ENCODE measurements at regions not wholly inside any gene's neighbourhood (a gene's known extent, or its start where the extent isn't known, plus 50 kb on each side); places are given as distances from the start of the nearest gene placed in this dataset.
"Not testable (repeated sequence)": the region's sequence is repeated elsewhere in the genome, so short reads cannot be mapped to it uniquely, and the experiment has no call there.

DNA sequence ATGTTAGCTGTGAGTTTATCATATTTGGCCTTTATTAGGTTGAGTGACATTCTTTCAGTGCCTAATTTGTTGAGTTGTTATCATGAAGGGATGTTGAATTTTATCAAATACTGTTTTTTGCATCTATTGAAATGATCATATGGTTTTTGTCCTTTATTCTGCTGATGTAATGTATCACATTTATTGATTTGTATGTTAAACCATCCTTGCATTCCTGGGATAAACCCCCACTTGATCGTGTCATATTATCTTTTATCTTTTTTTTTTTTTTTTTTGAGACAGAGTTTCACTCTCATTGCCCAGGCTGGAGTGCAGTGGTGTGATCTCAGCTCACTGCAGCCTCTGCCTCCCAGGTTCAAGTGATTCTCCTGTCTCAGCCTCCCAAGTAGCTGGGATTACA is 51.9 kb upstream of the MFGE8 start:
- H3K4me3 ChIP-seq; H3K27ac ChIP-seq; H3K36me3 ChIP-seq; H3K9me3 ChIP-seq; H3K4me1 ChIP-seq; DNase-seq; ATAC-seq; H3K27me3 ChIP-seq; intact Hi-C loops (cut with DNase I): not testable (repeated sequence)

DNA sequence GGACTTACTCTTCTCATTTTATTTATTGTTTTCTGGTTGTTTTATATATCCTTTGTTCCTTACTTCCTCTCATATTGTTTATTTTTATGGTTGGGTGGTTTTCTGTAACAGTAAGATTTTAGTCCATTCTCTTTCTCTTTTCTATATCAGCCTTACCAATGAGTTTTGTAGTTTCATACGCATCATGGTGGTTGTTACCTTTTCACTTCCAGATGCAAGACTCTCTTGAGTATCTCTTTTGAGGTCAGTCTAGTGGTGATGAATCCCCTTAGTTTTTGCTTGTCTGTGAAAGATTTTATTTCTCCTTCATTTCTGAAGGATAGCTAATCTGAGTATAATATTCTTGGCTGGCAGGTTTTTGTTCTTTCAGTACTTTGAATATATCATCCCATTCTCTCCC is 57.1 kb upstream of the MFGE8 start:
- DNase-seq (no peak), ATAC-seq (no peak)
- no peak overlapping the region for H3K4me3 ChIP-seq
- peaks cover 4% of the 10 kb centered on the region for H3K9me3 ChIP-seq
- H3K4me1 ChIP-seq, result no peaks in the 10 kb centered on the region
- no peaks in the 10 kb centered on the region for H3K27me3 ChIP-seq
- intact Hi-C loops (cut with DNase I), result no loop called here
- TF ChIP-seq, protein P1, sequence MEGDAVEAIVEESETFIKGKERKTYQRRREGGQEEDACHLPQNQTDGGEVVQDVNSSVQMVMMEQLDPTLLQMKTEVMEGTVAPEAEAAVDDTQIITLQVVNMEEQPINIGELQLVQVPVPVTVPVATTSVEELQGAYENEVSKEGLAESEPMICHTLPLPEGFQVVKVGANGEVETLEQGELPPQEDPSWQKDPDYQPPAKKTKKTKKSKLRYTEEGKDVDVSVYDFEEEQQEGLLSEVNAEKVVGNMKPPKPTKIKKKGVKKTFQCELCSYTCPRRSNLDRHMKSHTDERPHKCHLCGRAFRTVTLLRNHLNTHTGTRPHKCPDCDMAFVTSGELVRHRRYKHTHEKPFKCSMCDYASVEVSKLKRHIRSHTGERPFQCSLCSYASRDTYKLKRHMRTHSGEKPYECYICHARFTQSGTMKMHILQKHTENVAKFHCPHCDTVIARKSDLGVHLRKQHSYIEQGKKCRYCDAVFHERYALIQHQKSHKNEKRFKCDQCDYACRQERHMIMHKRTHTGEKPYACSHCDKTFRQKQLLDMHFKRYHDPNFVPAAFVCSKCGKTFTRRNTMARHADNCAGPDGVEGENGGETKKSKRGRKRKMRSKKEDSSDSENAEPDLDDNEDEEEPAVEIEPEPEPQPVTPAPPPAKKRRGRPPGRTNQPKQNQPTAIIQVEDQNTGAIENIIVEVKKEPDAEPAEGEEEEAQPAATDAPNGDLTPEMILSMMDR (IDR thresholded peaks at IDR 0.05), result no peak
- H3K36me3 ChIP-seq, result no peaks in the 10 kb centered on the region
- H3K27ac ChIP-seq, result no peak overlapping the region

DNA sequence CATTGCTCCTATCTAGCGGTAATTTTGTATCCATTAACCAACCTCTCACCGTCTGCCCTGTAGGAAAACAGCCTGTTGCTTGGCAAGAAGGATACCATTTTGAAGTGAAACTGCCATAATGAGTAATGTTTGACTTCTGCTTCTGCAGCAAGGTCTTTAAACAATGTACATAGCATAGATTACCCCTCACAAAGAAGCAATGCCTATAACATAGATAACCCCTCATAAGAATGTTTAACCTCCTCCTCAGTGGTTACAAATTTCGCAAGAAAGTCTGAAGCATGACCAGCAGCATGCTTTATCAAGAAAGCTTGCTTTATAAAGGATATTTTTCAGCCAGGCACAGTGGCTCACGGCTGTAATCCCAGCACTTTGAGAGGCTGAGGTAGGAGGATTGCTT is 61.2 kb upstream of the MFGE8 start:
- TF ChIP-seq, protein P1 (IDR thresholded peaks at IDR 0.05), result no peak
- no peaks in the 10 kb centered on the region for H3K36me3 ChIP-seq
- intact Hi-C loops (cut with DNase I), result no loop called here
- H3K4me3 ChIP-seq, result no peak overlapping the region
- H3K27ac ChIP-seq, result no peak overlapping the region
- ATAC-seq, result no peak
- no peaks in the 10 kb centered on the region for H3K4me1 ChIP-seq
- no peaks in the 10 kb centered on the region for H3K27me3 ChIP-seq
- no peak for DNase-seq
- no peaks in the 10 kb centered on the region for H3K9me3 ChIP-seq

DNA sequence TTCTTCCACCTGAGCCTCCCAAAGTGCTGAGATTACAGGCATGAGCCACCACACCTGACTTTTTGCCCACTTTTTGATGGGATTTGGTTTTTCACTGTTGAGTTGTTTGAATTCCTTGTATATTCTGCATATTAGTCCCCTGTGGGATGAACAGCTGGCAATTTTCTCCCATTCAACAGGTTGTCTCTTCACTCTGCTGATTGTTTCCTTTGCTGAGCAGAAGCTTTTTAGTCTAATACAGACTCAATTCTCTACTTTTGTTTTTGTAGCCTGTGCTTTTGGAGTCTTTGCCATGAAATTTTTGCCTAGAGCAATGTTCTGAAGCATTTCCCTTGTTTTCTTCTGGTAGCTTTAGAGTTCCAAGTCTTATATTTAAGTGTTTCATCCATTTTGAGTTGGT is 62.7 kb upstream of the MFGE8 start:
- no peaks in the 10 kb centered on the region for H3K9me3 ChIP-seq
- H3K27me3 ChIP-seq, result no peaks in the 10 kb centered on the region
- DNase-seq, result no peak
- H3K36me3 ChIP-seq, result no peaks in the 10 kb centered on the region
- H3K27ac ChIP-seq, result no peak overlapping the region
- no peak overlapping the region for H3K4me3 ChIP-seq
- no peak for ATAC-seq
- intact Hi-C loops (cut with DNase I), result no loop called here
- H3K4me1 ChIP-seq, result no peaks in the 10 kb centered on the region
- TF ChIP-seq, protein P1 (IDR thresholded peaks at IDR 0.05), result no peak

DNA sequence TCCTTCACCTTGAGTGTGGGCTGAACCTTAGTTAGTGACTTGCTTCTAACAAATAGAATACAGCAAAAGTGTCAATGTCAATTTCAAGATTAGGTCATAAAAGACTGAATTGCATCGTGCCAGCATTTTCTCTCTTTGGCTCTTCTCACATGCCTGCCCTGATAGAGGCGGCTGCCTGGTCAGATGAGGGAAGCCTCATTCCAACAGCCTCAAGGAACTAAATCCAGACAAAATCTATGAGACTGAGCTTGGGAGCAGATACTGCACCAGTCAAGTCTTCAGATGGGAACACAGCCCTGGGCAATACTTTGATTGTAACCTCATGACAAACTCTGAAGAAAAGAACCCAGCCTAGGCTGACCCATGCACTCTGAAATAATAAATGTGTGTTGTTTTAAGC is 63.5 kb upstream of the MFGE8 start:
- Histone ChIP-seq H3K27ac (no peak overlapping the region), H3K9me3 (no peaks in the 10 kb centered on the region), H3K4me1 (no peaks in the 10 kb centered on the region), H3K27me3 (no peaks in the 10 kb centered on the region), H3K4me3 (no peak overlapping the region), H3K36me3 (no peaks in the 10 kb centered on the region)
- ATAC-seq (no peak), DNase-seq (no peak)
- TF ChIP-seq, protein P1 (IDR thresholded peaks at IDR 0.05), result no peak
- intact Hi-C loops (cut with DNase I), result no loop called here

DNA sequence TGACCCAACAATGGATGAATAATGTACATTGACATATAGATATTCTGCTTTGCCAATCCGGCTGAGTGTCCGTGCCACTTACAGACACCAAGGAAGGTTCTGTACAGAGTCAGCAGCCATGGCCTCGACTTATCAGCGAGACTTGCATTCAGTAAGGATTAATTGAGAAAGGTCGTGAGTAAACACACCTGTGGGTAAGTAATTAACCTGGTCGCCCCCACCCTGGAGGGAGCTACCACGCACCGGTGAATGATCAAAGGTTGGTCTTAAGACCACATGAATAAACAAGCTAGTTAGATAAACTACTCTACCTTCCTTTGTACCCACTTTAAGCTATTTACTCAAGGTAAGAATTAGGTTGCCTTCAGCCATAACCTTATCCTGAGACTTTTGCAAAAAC is 66.5 kb upstream of the MFGE8 start:
- Histone ChIP-seq H3K9me3 (no peaks in the 10 kb centered on the region), H3K4me1 (no peaks in the 10 kb centered on the region), H3K27me3 (no peaks in the 10 kb centered on the region), H3K27ac (no peak overlapping the region), H3K36me3 (no peaks in the 10 kb centered on the region), H3K4me3 (no peak overlapping the region)
- intact Hi-C loops (cut with DNase I), result no loop called here
- TF ChIP-seq, protein P1 (IDR thresholded peaks at IDR 0.05), result no peak
- no peak for ATAC-seq
- DNase-seq, result no peak
